Left forelimb (tissue), 1 donor: ENCODE measurements at regions not wholly inside any gene's neighbourhood (a gene's known extent, or its start where the extent isn't known, plus 50 kb on each side); places are given as distances from the start of the nearest gene placed in this dataset.

Experiments
- DNase-seq: peaks from one replicate; pipeline ENCODE4 v3.0.0-alpha.2; 2018; ENCODE audit warnings: low spot score

DNA sequence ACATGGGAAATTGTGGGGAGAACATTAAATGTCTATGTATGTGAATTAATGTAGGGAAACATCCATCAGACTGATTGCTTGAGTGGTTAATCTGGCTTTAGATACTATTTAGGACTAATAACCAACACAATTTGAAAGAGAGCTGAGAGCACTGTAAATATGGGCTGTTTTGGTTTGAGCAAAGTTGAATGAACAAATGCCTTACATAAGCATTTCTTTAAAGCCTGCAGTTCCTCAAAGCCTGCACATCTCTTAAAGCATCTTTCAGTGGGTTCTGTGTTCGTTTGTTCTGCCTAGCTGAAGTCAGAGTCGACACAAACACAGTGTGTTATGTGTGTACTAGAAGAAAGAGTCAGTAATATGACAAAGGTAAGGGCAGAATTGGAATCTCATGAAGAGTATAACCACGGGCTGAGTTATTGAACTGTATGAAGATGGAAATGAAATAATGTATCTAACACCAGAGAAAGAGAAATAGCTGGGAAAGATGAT lies 350.0 kb downstream of the SIPA1L2 start:
- no peak for DNase-seq

DNA sequence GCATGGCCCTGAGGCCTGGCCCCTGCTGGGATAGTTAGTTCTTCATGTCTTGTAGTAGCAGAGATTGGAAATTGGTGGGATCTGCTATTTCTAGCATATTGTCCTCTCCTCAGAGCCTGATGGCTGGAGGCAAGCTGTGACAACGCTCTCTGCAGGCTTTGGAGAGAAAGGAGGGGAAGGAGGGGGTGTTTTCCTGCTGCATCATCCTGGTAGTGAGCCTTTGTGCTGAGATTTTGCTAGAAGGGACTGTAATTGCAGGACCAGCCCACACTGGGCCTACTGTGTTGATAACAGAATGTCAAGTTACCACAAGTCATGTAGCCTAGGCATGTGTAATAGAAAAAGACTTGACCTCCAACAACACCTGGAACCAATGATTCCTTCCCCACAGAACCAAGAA lies 351.0 kb downstream of the SIPA1L2 start:
- DNase-seq, result no peak

GRCh38 chr1:232276651-232277050 lies 353.3 kb downstream of the SIPA1L2 start:
- DNase-seq, result no peak

DNA sequence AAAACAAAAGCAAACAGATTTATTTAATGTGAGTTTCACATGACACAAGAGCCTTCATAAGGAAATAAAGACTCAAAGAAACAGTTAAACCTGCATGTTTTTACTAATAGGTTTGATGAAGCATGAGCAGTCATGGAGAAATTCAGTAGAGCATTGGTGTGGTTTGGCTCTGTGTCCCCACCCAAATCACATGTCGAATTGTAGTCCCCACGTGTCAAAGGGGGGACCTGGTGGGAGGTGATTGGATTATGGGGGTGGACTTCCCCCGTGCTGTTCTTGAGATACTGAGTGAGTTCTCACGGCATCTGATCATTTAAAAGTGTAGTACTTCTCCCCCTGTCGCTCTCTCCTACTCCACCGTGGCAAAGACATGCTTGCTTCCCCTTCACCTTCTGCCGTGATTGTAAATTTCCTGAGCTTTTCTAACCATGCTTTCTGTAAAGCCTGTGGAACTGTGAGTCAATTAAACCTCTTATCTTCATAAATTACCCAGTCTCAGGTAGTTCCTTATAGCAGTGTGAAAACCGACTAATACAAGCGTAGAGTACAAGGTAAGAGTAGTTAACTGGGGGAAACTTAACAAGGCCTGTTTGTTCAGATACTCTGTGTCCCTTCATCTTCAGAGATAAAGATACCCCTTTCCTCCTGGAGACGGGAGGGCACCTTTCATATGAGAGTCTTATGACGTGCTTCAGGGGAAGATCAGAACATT lies 354.8 kb downstream of the SIPA1L2 start:
- DNase-seq, result no peak

GRCh38 chr1:232274236-232274855 lies 355.6 kb downstream of the SIPA1L2 start:
- DNase-seq, result no peak

DNA sequence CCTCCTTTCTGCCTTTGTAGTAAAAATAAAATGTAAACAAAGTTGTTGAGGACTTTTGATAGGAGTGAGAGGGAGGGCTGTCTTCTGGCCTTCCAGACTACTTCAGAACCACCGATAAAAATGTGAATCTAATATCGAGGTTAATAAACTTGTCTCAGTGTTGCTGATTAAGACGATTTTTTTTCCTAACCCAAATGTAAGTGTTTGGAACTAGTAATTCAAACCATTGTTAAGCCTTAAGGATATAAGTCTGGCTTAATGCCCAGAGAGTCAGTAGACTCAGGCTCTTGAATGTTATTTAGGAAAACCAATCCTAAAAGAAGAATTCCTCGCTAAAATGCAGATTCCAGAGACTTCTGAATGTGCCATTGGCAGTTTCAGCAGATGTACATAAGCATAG lies 356.9 kb downstream of the SIPA1L2 start:
- DNase-seq, result no peak

DNA sequence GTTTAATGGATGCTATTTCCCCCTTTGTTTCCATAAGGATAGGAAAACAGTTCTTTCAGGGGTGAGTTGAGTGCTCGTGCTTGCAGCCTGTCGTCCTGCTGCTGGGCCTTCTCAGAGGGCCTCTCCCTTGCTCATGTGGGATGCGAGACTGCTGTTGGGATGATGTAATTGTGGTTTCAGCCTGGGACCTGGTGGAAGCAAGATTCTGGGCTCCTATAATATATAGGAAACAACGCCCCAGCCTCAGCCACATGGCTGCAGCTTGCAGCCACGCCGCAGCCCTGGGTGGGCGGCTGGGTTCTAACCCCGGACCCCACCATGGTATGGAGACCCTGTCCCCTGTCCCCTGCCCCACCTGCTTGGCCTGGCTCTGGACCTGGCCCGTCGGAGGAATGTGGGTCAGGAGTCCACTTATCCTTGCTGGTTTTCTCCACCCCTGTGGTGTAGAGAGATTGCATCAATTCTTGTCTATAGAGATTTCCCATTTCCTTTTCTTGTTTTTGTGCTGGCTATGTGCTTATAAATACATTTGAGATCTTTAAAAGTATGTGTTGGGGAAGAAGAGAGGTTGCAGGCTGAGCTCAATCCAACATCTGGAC lies 357.8 kb downstream of the SIPA1L2 start:
- no peak for DNase-seq

- no peak for DNase-seq
Measured at GRCh38 chr1:232271299-232271698, 358.6 kb downstream of the SIPA1L2 start.

DNA sequence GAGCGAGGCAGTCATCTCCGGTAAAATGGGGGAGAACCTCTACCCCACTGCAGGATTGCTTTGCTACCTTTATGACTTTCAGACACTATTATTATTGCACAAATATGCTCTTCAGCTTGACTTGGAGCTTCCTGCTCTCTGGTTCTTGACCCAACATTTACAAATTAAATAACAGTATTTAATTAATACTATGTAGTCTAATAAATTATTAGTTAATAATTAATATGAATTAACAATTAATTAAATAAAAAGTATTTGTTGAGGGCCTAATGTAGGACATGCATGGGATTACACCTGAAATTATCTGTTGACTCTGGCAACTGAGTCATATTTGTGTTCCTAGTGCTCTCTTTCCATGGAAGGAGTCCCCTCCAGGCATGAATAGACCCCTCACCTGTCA lies 359.9 kb downstream of the SIPA1L2 start:
- DNase-seq, result no peak

DNA sequence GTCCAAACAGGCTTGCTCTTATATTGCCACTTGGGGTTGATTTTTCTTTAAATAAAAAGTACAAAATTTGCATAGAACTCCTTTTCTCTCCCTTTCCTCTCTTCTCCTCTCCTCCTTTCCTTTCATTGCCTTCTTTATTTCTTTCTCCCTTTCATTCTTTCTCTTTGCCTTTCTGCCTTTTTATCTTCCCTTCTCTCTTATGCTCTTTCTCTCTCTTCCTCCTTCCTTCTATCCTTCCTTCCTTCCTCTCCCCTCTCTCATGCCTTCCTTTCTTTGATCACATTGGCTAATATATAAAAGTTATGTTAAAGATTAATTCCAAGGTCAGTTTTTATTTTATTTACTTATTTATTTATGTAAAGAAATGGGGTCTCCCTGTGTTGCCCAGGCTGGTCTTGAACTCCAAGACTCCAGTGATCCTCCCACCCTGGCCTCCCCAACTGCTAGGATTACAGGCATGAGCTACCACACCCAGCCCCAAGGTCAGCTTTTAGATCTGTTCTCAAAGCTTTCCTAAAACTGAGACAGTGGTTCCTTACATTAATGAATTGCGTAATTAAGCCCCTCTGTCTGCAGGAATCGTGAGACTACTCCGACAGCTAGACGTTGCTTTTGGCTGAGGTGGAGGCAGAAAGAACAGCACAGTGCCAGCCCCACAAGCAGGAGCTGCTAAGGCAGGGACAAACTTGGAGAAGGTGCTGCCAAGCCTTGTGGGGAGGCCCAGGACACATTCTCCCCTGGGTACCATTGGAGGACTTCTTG lies 361.9 kb downstream of the SIPA1L2 start:
- no peak for DNase-seq

DNA sequence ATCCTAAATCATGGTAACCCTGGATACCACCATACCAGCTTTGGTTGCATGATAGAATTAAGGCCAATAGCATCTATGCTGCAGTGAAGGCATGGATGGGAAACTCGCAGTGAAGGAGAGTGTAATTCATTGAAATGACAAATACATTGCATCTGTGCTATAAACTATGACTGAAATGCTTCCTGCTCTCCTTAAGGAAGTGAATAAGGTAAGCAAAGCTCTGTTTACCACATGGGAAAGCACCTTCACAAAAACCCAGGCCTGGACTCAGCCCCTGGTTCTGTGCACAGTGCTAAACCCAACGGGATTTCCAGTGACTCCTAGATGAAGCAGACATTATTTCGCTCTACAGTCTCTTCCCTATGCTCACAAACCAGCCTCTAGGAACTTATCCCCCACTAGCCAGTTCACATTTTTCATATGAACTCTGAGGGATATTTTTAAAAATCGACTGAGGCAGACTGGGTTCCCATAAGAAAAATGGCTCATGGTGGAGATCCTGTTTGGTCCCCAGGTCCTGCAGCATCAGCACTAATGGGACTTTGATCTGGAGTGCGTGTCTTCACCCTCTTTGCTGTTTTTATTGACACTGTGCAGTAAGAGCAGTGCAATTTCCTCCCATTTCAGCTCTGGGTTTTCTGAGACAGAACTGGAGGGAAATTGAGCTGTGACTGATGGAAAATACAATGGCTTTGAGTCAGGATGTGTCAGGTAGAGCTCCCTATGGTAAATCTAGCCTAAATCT lies 362.7 kb downstream of the SIPA1L2 start:
- no peak for DNase-seq

DNA sequence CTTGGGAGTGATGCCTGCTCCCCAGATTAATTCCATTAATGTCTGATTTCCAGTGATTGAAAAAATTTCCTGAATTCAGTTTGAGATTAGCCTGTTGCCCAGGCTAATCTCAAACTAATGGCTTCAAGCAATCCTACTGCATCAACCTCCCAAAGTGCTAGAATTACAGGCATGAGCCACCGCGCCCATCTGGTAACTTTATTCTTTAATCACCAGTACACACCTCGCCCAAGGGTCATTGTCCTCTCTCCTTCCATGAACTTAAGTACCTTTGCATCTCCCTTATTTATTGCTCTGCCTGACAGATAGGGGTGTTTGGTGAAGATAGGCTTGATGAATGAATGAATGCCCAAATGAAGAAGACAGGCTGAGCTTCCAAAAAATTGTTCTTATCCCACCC lies 366.5 kb downstream of the SIPA1L2 start:
- DNase-seq, result no peak

DNA sequence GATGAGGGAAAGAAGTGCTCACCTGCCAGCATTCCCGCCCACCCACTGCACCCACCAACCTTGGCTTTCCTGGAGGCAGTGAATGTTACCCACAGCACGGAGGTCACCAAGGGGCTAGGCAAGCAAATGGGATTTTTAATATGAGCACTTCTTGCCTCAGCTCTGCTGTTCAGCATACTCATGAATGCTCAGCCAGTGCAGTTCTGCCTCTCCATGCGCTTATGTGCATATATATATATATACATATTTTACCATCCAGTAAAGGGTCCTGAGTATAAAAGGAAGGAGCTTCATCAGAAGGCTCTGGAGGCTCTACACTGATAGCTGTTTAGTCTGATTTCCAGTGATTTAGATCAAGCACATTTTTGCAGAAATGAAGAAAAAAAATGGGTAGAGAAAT lies 366.9 kb downstream of the SIPA1L2 start:
- DNase-seq, result no peak

- DNase-seq, result no peak
Measured at GRCh38 chr1:232260861-232261260, 369.1 kb downstream of the SIPA1L2 start.

GRCh38 chr1:232260045-232260444 lies 369.9 kb downstream of the SIPA1L2 start:
- DNase-seq, result no peak

DNA sequence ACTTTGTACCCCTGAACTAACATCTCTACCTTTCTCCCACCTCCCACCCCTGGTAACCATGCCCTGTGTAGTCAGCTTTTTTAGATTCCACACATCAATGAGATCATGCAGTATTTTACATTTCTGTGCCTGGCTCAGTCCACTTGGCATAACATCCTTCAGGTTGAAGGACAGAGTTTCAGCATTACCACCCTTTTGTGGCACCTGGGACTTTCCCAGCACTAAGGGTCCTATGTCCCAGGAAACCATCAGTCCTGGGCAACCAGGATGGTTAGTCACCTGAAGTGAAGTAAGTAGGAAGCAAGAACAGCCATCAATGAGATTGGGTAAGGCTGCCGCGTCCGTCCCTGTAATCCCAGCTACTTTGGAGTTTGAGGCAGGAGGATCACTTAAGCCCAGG lies 370.6 kb downstream of the SIPA1L2 start:
- DNase-seq, result no peak

GRCh38 chr1:232252546-232253118 lies 377.3 kb downstream of the SIPA1L2 start:
- no peak for DNase-seq

DNA sequence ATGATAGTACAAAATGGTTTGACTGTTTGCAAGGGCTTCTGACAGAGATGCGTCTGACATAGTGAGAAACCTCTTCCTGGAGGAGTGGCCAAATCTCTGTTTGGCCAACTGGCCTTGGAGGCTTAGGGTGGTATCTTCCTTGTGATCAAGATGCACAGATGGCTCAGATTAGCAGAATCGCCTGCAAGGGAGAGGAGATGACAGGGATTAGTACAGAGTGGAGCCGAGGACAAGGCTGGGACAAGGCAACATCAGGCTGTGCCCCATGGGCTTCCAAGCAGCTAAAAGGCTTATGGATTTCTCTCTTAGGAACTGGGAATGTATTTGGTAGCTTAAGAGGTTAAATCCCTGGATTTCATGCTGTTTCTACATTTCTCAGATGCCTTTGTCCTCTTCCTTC lies 379.1 kb downstream of the SIPA1L2 start:
- DNase-seq, result no peak

GRCh38 chr1:232249861-232250777 lies 379.8 kb downstream of the SIPA1L2 start:
- DNase-seq, result no peak

- DNase-seq, result no peak
Measured at GRCh38 chr1:232249339-232249738, 380.6 kb downstream of the SIPA1L2 start.
